DOHH2 (cell line): ENCODE measurements at regions not wholly inside any gene's neighbourhood (a gene's known extent, or its start where the extent isn't known, plus 50 kb on each side); places are given as distances from the start of the nearest gene placed in this dataset.

ENCODE experiments used
- H3F3A ChIP-seq: fragments of 200-600 bp; sonication (generic), shearing (Covaris generic); 2 replicates; pipeline ENCODE4 v1.6.0; 2016; ENCODE audit warnings: antibody characterized with exemption, mild to moderate bottlenecking; ENCODE audit not compliant: control insufficient read depth, insufficient read depth
- H3K27ac ChIP-seq: fragments of 200-600 bp; sonication (generic); 2 replicates; pipeline ENCODE4 v1.5.1; 2014; ENCODE audit warnings: low read depth, mild to moderate bottlenecking, low read length, moderate library complexity
- H3K27me3 ChIP-seq: fragments of 200-600 bp; sonication (generic); 2 replicates; pipeline ENCODE4 v1.6.1; 2014; ENCODE audit warnings: mild to moderate bottlenecking, low read length, mixed read lengths; ENCODE audit not compliant: control insufficient read depth
- H3K36me3 ChIP-seq: fragments of 200-600 bp; sonication (generic); 2 replicates; pipeline ENCODE4 v1.6.1; 2014; ENCODE audit warnings: mild to moderate bottlenecking, low read length, moderate library complexity, mixed read lengths; ENCODE audit not compliant: control insufficient read depth
- H3K4me1 ChIP-seq: fragments of 200-600 bp; sonication (generic); 2 replicates; pipeline ENCODE4 v1.6.1; 2014; ENCODE audit warnings: mild to moderate bottlenecking, low read length, mixed read lengths; ENCODE audit not compliant: control insufficient read depth
- H3K4me2 ChIP-seq: fragments of 200-600 bp; sonication (generic); 2 replicates; pipeline ENCODE4 v1.6.0; 2014; ENCODE audit warnings: mild to moderate bottlenecking, low read length, moderate library complexity
- H3K4me3 ChIP-seq: fragments of 200-600 bp; sonication (generic); 2 replicates; pipeline ENCODE4 v1.5.1; 2014; ENCODE audit warnings: mild to moderate bottlenecking, low read length, mixed read lengths
- H3K79me2 ChIP-seq: fragments of 200-600 bp; sonication (generic); 2 replicates; pipeline ENCODE4 v1.6.1; 2014; ENCODE audit warnings: mild to moderate bottlenecking, low read length, mixed read lengths; ENCODE audit not compliant: control insufficient read depth
- H3K9me2 ChIP-seq: fragments of 200-600 bp; sonication (generic); replicated peaks from 2 replicates; pipeline ENCODE4 v1.6.1; 2014; ENCODE audit warnings: mild to moderate bottlenecking, low read length, mixed read lengths; ENCODE audit not compliant: control insufficient read depth
- H3K9me3 ChIP-seq: fragments of 200-600 bp; sonication (generic); 2 replicates; pipeline ENCODE4 v1.6.1; 2014; ENCODE audit warnings: antibody characterized with exemption, low read length, mixed read lengths; ENCODE audit not compliant: control insufficient read depth, insufficient read depth
- H4K20me1 ChIP-seq: fragments of 200-600 bp; sonication (generic); 2 replicates; pipeline ENCODE4 v1.6.0; 2014; ENCODE audit warnings: low read depth, mild to moderate bottlenecking, antibody characterized with exemption, low read length, moderate library complexity; ENCODE audit not compliant: control insufficient read depth, insufficient read depth
- EZH2phosphoT487 ChIP-seq: fragments of 200-600 bp; sonication (generic); IDR thresholded peaks from 2 replicates; pipeline ENCODE4 v1.6.1; 2017; ENCODE audit warnings: borderline replicate concordance, mild to moderate bottlenecking, antibody characterized with exemption, low read length, moderate library complexity, mixed read lengths
- TF ChIP-seq, protein P1 (sequence below): fragments of 200-600 bp; sonication (generic); IDR thresholded peaks from one replicate; pipeline ENCODE4 v1.5.1; 2014; ENCODE audit warnings: antibody characterized with exemption, mild to moderate bottlenecking, low read depth, low read length; ENCODE audit not compliant: poor library complexity, severe bottlenecking

DNA sequence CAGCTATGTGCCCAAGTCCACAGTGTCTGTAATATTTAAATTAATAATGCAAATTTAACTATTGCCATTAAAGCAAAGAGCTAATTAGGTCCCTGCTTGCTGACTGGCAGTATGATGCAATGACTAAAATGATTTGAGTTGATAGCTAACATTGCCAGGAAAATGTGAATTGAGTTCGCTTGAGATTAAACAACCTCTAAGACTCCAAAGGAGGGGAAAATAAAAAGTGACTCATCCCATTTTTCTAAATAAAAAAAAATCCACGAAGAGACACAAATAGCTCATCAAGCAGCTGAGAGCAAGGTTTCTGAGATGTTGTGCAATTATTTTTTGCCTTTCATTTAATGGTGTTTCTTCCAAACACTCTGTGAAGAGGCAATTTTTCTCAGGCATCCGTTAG, 413.0 kb downstream of the MTX2 start:
- Histone ChIP-seq H3F3A (no peaks in the 10 kb centered on the region), H3K36me3 (no peaks in the 10 kb centered on the region), H4K20me1 (no peaks in the 10 kb centered on the region), H3K79me2 (no peaks in the 10 kb centered on the region), H3K9me2 (no peaks in the 10 kb centered on the region), H3K27ac (no peak overlapping the region), H3K4me2 (no peak overlapping the region), H3K9me3 (no peaks in the 10 kb centered on the region), H3K4me1 (no peaks in the 10 kb centered on the region), H3K4me3 (no peak overlapping the region), H3K27me3 (0 out of 2 replicates have a peak, but pooled peaks cover 2% of the 10 kb centered on the region)
- TF ChIP-seq, protein P1, sequence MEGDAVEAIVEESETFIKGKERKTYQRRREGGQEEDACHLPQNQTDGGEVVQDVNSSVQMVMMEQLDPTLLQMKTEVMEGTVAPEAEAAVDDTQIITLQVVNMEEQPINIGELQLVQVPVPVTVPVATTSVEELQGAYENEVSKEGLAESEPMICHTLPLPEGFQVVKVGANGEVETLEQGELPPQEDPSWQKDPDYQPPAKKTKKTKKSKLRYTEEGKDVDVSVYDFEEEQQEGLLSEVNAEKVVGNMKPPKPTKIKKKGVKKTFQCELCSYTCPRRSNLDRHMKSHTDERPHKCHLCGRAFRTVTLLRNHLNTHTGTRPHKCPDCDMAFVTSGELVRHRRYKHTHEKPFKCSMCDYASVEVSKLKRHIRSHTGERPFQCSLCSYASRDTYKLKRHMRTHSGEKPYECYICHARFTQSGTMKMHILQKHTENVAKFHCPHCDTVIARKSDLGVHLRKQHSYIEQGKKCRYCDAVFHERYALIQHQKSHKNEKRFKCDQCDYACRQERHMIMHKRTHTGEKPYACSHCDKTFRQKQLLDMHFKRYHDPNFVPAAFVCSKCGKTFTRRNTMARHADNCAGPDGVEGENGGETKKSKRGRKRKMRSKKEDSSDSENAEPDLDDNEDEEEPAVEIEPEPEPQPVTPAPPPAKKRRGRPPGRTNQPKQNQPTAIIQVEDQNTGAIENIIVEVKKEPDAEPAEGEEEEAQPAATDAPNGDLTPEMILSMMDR = no peak

DNA sequence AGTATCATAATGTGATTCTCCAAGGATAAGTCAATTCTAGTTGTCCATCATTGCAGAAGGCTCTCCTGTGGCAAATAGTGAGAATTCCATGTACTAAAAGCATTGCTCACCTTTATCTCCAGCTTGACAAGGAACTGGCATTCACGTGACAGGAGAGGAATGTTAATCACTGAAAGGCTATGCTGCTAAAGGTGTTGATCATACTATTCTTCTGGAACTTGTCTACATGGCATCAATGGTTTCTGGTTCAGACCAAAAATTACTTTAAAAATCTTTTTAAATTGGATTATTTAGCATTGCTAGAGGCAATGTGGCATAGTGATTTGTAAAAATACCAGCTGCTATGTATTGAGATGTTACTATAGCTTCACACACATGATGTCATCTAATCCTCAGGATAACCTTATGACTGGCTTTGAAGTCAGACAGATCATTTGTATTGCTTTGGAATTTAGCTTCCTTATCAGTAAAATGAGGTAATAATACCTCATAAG, 414.4 kb downstream of the MTX2 start:
- Histone ChIP-seq H3K9me2 (no peaks in the 10 kb centered on the region), H3K79me2 (no peaks in the 10 kb centered on the region), H3K27ac (no peak overlapping the region), H3K9me3 (no peaks in the 10 kb centered on the region), H3F3A (no peaks in the 10 kb centered on the region), H4K20me1 (no peaks in the 10 kb centered on the region), H3K27me3 (0 out of 2 replicates have a peak, but pooled peaks cover 2% of the 10 kb centered on the region), H3K36me3 (no peaks in the 10 kb centered on the region), H3K4me2 (no peak overlapping the region), H3K4me1 (no peaks in the 10 kb centered on the region), H3K4me3 (no peak overlapping the region)
- TF ChIP-seq, protein P1 = no peak
- TF ChIP-seq EZH2phosphoT487 = no peak

DNA sequence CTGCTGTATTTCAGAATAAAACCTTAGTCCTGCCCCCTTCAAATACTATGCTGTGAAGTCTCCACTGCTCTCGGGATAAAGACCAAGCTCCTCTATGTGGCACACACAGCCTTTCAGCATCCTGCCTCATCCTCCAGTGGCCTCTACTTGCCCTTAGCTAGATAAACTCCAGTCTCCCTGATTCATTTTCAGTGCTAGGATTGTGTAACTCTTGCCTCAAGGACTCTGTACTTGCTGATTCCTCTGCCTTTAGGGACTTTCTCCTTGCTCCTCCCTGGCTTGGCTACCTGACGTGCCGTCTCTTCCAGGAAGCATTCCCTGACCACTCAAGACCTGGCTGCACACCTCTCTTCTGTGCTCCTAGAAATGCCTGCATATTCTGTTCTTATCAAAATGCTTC, 416.7 kb downstream of the MTX2 start:
- Histone ChIP-seq H3K79me2 (no peaks in the 10 kb centered on the region), H3K36me3 (no peaks in the 10 kb centered on the region), H3F3A (no peaks in the 10 kb centered on the region), H4K20me1 (no peaks in the 10 kb centered on the region), H3K27me3 (0 out of 2 replicates have a peak, but pooled peaks cover 2% of the 10 kb centered on the region), H3K9me2 (no peaks in the 10 kb centered on the region), H3K4me3 (no peak overlapping the region), H3K9me3 (no peaks in the 10 kb centered on the region), H3K27ac (no peak overlapping the region), H3K4me2 (no peak overlapping the region), H3K4me1 (no peaks in the 10 kb centered on the region)
- TF ChIP-seq, protein P1 = no peak
- TF ChIP-seq EZH2phosphoT487 = no peak

DNA sequence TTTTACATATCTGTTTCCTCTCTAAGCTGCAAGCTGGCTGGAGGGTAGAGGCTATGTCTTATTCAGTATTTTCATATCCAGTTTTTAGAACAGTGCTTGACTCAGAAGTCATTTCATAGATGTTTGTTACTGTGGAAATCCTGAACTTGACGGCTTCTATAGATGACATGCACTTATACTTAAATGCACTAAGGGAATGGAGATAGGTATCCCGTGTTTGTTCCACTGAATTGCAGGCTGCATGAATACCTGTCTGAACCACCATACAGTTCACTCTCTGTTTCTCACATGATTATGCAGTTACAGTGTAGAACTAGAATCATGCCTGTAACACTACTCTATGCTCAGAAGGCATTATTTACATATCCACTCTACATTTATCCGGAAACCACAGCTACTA, 417.1 kb downstream of the MTX2 start:
- H3K27ac ChIP-seq = no peak overlapping the region
- H3K36me3 ChIP-seq = no peaks in the 10 kb centered on the region
- no peaks in the 10 kb centered on the region for H3K79me2 ChIP-seq
- no peaks in the 10 kb centered on the region for H3K9me3 ChIP-seq
- H3K4me3 ChIP-seq = no peak overlapping the region
- H3K9me2 ChIP-seq = no peaks in the 10 kb centered on the region
- no peaks in the 10 kb centered on the region for H3F3A ChIP-seq
- TF ChIP-seq, protein P1 = no peak
- no peak for TF ChIP-seq EZH2phosphoT487
- 0 out of 2 replicates have a peak, but pooled peaks cover 2% of the 10 kb centered on the region for H3K27me3 ChIP-seq
- no peaks in the 10 kb centered on the region for H4K20me1 ChIP-seq
- H3K4me2 ChIP-seq = no peak overlapping the region
- no peaks in the 10 kb centered on the region for H3K4me1 ChIP-seq
